Skeletal muscle satellite cell (primary cell): ENCODE measurements at regions not wholly inside any gene's neighbourhood (a gene's known extent, or its start where the extent isn't known, plus 50 kb on each side); places are given as distances from the start of the nearest gene placed in this dataset.

Source experiments
- H3K27me3 ChIP-seq: 2 replicates; pipeline ENCODE4 v1.7.0; 2013; ENCODE audit warnings: low read length; ENCODE audit not compliant: control insufficient read depth, insufficient read depth
- H3K36me3 ChIP-seq: 2 replicates; pipeline ENCODE4 v1.7.0; 2013; ENCODE audit warnings: mild to moderate bottlenecking, control low read depth, low read length; ENCODE audit not compliant: insufficient read depth
- H3K4me1 ChIP-seq: 2 replicates; pipeline ENCODE4 v1.7.0; 2013; ENCODE audit warnings: low read length; ENCODE audit not compliant: control insufficient read depth, insufficient read depth
- H3K4me2 ChIP-seq: 2 replicates; pipeline ENCODE4 v1.7.0; 2013; ENCODE audit warnings: mild to moderate bottlenecking, low read length
- H3K4me3 ChIP-seq: 2 replicates; pipeline ENCODE4 v1.7.0; 2013; ENCODE audit warnings: low read length
- H3K9ac ChIP-seq: 2 replicates; pipeline ENCODE4 v1.7.0; 2013; ENCODE audit warnings: mild to moderate bottlenecking, low read depth, low read length, moderate library complexity
- H3K9me3 ChIP-seq: replicated peaks from 2 replicates; pipeline ENCODE4 v1.7.0; 2013; ENCODE audit warnings: mild to moderate bottlenecking, control low read depth, low read length

- H3K9ac ChIP-seq, result no peak overlapping the region
- H3K4me2 ChIP-seq, result no peak overlapping the region
- no peaks in the 10 kb centered on the region for H3K36me3 ChIP-seq
- no peaks in the 10 kb centered on the region for H3K4me1 ChIP-seq
- H3K27me3 ChIP-seq, result no peaks in the 10 kb centered on the region
- H3K9me3 ChIP-seq, result no peaks in the 10 kb centered on the region
- no peak overlapping the region for H3K4me3 ChIP-seq
Observed at GRCh38 chr6:92864966-92865555, 554.3 kb downstream of the EPHA7 start.

GRCh38 chr6:92849636-92850035 is 569.7 kb downstream of the EPHA7 start:
- Histone ChIP-seq H3K36me3 (no peaks in the 10 kb centered on the region), H3K4me2 (no peak overlapping the region), H3K9ac (no peak overlapping the region), H3K4me1 (no peaks in the 10 kb centered on the region), H3K9me3 (peaks cover 4% of the 10 kb centered on the region), H3K27me3 (no peaks in the 10 kb centered on the region), H3K4me3 (no peak overlapping the region)

GRCh38 chr6:92848901-92849300 is 570.5 kb downstream of the EPHA7 start:
- Histone ChIP-seq H3K4me3 (no peak overlapping the region), H3K9me3 (peaks cover 4% of the 10 kb centered on the region), H3K27me3 (no peaks in the 10 kb centered on the region), H3K4me1 (no peaks in the 10 kb centered on the region), H3K36me3 (no peaks in the 10 kb centered on the region), H3K9ac (no peak overlapping the region), H3K4me2 (no peak overlapping the region)

GRCh38 chr6:92848459-92848858 is 570.9 kb downstream of the EPHA7 start:
- H3K9me3 ChIP-seq, result peaks cover 4% of the 10 kb centered on the region
- no peak overlapping the region for H3K4me3 ChIP-seq
- H3K36me3 ChIP-seq, result no peaks in the 10 kb centered on the region
- no peak overlapping the region for H3K9ac ChIP-seq
- no peak overlapping the region for H3K4me2 ChIP-seq
- H3K27me3 ChIP-seq, result no peaks in the 10 kb centered on the region
- no peaks in the 10 kb centered on the region for H3K4me1 ChIP-seq

- peaks cover 4% of the 10 kb centered on the region for H3K9me3 ChIP-seq
- no peak overlapping the region for H3K4me3 ChIP-seq
- no peaks in the 10 kb centered on the region for H3K4me1 ChIP-seq
- H3K27me3 ChIP-seq, result no peaks in the 10 kb centered on the region
- H3K9ac ChIP-seq, result no peak overlapping the region
- H3K36me3 ChIP-seq, result no peaks in the 10 kb centered on the region
- no peak overlapping the region for H3K4me2 ChIP-seq
Observed at GRCh38 chr6:92847988-92848387, 571.4 kb downstream of the EPHA7 start.

GRCh38 chr6:92840246-92840930 is 579.0 kb downstream of the EPHA7 start:
- Histone ChIP-seq H3K27me3 (no peaks in the 10 kb centered on the region), H3K4me3 (no peak overlapping the region), H3K9me3 (no peaks in the 10 kb centered on the region), H3K36me3 (no peaks in the 10 kb centered on the region), H3K9ac (no peak overlapping the region), H3K4me2 (no peak overlapping the region), H3K4me1 (no peaks in the 10 kb centered on the region)

- Histone ChIP-seq H3K4me3 (no peak overlapping the region), H3K4me2 (no peak overlapping the region), H3K9ac (no peak overlapping the region), H3K9me3 (no peaks in the 10 kb centered on the region), H3K27me3 (no peaks in the 10 kb centered on the region), H3K4me1 (no peaks in the 10 kb centered on the region), H3K36me3 (no peaks in the 10 kb centered on the region)
Observed at GRCh38 chr6:92828788-92829187, 590.6 kb downstream of the EPHA7 start.

- Histone ChIP-seq H3K4me1 (no peaks in the 10 kb centered on the region), H3K27me3 (no peaks in the 10 kb centered on the region), H3K9ac (no peak overlapping the region), H3K4me2 (no peak overlapping the region), H3K9me3 (no peaks in the 10 kb centered on the region), H3K36me3 (no peaks in the 10 kb centered on the region), H3K4me3 (no peak overlapping the region)
Observed at GRCh38 chr6:92827104-92827503, 592.3 kb downstream of the EPHA7 start.

- H3K9me3 ChIP-seq, result no peaks in the 10 kb centered on the region
- H3K27me3 ChIP-seq, result no peaks in the 10 kb centered on the region
- H3K9ac ChIP-seq, result no peak overlapping the region
- no peaks in the 10 kb centered on the region for H3K4me1 ChIP-seq
- no peak overlapping the region for H3K4me2 ChIP-seq
- no peaks in the 10 kb centered on the region for H3K36me3 ChIP-seq
- no peak overlapping the region for H3K4me3 ChIP-seq
Observed at GRCh38 chr6:92826633-92827032, 592.7 kb downstream of the EPHA7 start.

- Histone ChIP-seq H3K9ac (no peak overlapping the region), H3K27me3 (no peaks in the 10 kb centered on the region), H3K4me2 (no peak overlapping the region), H3K4me1 (no peaks in the 10 kb centered on the region), H3K36me3 (no peaks in the 10 kb centered on the region), H3K9me3 (no peaks in the 10 kb centered on the region), H3K4me3 (no peak overlapping the region)
Observed at GRCh38 chr6:92822222-92822621, 597.1 kb downstream of the EPHA7 start.

GRCh38 chr6:92820601-92821000 is 598.8 kb downstream of the EPHA7 start:
- Histone ChIP-seq H3K36me3 (no peaks in the 10 kb centered on the region), H3K4me2 (no peak overlapping the region), H3K27me3 (no peaks in the 10 kb centered on the region), H3K9me3 (no peaks in the 10 kb centered on the region), H3K4me3 (no peak overlapping the region), H3K4me1 (no peaks in the 10 kb centered on the region), H3K9ac (no peak overlapping the region)

GRCh38 chr6:92810913-92811312 is 608.4 kb downstream of the EPHA7 start:
- no peaks in the 10 kb centered on the region for H3K9me3 ChIP-seq
- H3K36me3 ChIP-seq, result no peaks in the 10 kb centered on the region
- H3K4me2 ChIP-seq, result no peak overlapping the region
- H3K4me3 ChIP-seq, result no peak overlapping the region
- no peak overlapping the region for H3K9ac ChIP-seq
- no peaks in the 10 kb centered on the region for H3K27me3 ChIP-seq
- H3K4me1 ChIP-seq, result no peaks in the 10 kb centered on the region
